ENCODE measurements at regions not wholly inside any gene's neighbourhood (a gene's known extent, or its start where the extent isn't known, plus 50 kb on each side); places are given as distances from the start of the nearest gene placed in this dataset.

DNA sequence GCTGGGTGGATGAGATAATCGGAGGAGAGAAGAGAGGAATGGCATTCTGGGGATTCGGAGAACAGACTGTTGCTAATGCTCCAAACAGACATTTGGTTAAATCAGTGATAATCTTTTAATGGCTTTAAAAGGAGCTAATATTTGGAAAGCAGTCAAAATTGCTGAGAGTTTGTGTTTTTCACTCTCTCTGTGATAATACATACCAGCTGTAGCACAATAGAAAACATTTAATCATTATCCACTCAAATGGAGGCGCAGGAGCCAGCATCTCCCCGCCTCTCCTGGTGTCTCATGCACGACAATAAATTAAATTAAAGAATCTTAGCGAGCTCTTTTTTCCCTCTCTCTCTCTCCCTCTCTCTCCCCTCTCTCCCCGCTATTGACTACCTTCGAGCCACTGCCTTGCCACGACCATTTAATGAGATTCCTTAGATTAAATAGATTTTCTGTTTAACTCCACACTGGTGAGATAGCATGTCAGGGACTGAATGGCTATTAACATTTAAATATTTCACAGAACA, 268.6 kb upstream of the MVB12B start:
- H3K4me3 ChIP-seq, result no peak overlapping the region
- no peaks in the 10 kb centered on the region for H3K36me3 ChIP-seq
- no peak for DNase-seq
- H3K9me3 ChIP-seq, result no peaks in the 10 kb centered on the region
- WGBS, 2 donors (ENCODE audit: low coverage in 1 of 2), result 30 to 54% methylated on average over 6 to 9 of the region's 9 CpGs
- H3K4me1 ChIP-seq, result peaks cover 0 to 5% (median 2%) of the 10 kb centered on the region in 4 donors
- intact Hi-C loops (cut with DNase I; ENCODE audit: low total_unique reads), result no loop called here
- TF ChIP-seq CTCF (IDR thresholded peaks at IDR 0.05) (no peak), POLR2A (IDR thresholded peaks at IDR 0.05) (no peak), EP300 (IDR thresholded peaks at IDR 0.05; ENCODE audit: low read depth) (no peak), POLR2AphosphoS5 (IDR thresholded peaks at IDR 0.05) (no peak)
- in situ Hi-C loops (cut with MboI; ENCODE audit: low pct_ligation_motif_present in 1 of 4, low pct_unique_long_range_greater_than_20kb in 1 of 4, low sequenced_read_pairs in 3 of 4), result no loop called here
- no peak overlapping the region for H3K27ac ChIP-seq
- peaks cover 19% of the 10 kb centered on the region for H3K27me3 ChIP-seq

DNA sequence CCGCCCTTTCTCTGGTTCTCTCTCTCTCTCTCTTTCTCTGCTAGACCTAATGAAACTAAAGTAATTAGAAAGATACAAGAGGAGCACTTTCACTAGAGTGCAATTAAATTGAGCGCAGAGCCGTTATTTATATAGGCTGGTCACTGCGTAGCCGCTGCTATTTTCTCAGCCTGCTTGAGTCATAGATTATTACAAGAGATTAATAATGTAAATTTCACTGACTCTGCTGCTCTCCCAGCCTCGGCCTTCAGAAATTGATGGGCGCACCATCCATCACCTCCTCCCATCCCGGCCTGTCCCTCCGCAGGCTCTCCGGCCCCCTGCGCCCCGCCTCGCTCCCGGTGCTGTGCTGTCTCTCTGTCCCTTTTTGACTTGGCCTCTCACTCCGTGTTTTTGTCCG, 268.0 kb upstream of the MVB12B start:
- H3K9me3 ChIP-seq, result no peaks in the 10 kb centered on the region
- intact Hi-C loops (cut with DNase I; ENCODE audit: low total_unique reads), result no loop called here
- in situ Hi-C loops (cut with MboI; ENCODE audit: low pct_ligation_motif_present in 1 of 4, low pct_unique_long_range_greater_than_20kb in 1 of 4, low sequenced_read_pairs in 3 of 4), result no loop called here
- H3K27me3 ChIP-seq, result peaks cover 19% of the 10 kb centered on the region
- no peak overlapping the region for H3K4me3 ChIP-seq
- DNase-seq, result no peak
- H3K36me3 ChIP-seq, result no peaks in the 10 kb centered on the region
- TF ChIP-seq POLR2A (IDR thresholded peaks at IDR 0.05), result no peak
- TF ChIP-seq POLR2AphosphoS5 (IDR thresholded peaks at IDR 0.05), result no peak
- TF ChIP-seq EP300 (IDR thresholded peaks at IDR 0.05; ENCODE audit: low read depth), result no peak
- no peak for TF ChIP-seq CTCF (IDR thresholded peaks at IDR 0.05)
- WGBS, 2 donors (ENCODE audit: low coverage in 1 of 2), result 68 to 75% methylated on average over 11 to 16 of the region's 16 CpGs
- no peak overlapping the region for H3K27ac ChIP-seq
- peaks cover 0 to 5% (median 2%) of the 10 kb centered on the region in 4 donors for H3K4me1 ChIP-seq

- TF ChIP-seq EP300 (IDR thresholded peaks at IDR 0.05; ENCODE audit: low read depth), result no peak
- Histone ChIP-seq H3K4me1 (peaks cover 0 to 5% (median 2%) of the 10 kb centered on the region in 4 donors), H3K27ac (no peak overlapping the region), H3K9me3 (no peaks in the 10 kb centered on the region), H3K4me3 (no peak overlapping the region), H3K27me3 (peaks cover 14% of the 10 kb centered on the region), H3K36me3 (no peaks in the 10 kb centered on the region)
- WGBS, 2 donors (ENCODE audit: low coverage in 1 of 2), result 60 to 76% methylated on average over 1 to 5 of the region's 5 CpGs
- intact Hi-C loops (cut with DNase I; ENCODE audit: low total_unique reads), result no loop called here
- no peak for DNase-seq
- in situ Hi-C loops (cut with MboI; ENCODE audit: low pct_ligation_motif_present in 1 of 4, low pct_unique_long_range_greater_than_20kb in 1 of 4, low sequenced_read_pairs in 3 of 4), result no loop called here
Measured at GRCh38 chr9:126061575-126061974, 265.1 kb upstream of the MVB12B start.

GRCh38 chr9:126062158-126062886, 264.3 kb upstream of the MVB12B start:
- DNase-seq, result no peak
- TF ChIP-seq EP300 (IDR thresholded peaks at IDR 0.05; ENCODE audit: low read depth), result no peak
- no peak for TF ChIP-seq POLR2AphosphoS5 (IDR thresholded peaks at IDR 0.05)
- no peak for TF ChIP-seq CTCF (IDR thresholded peaks at IDR 0.05)
- no peak for TF ChIP-seq POLR2A (IDR thresholded peaks at IDR 0.05)
- in situ Hi-C loops (cut with MboI; ENCODE audit: low pct_ligation_motif_present in 1 of 4, low pct_unique_long_range_greater_than_20kb in 1 of 4, low sequenced_read_pairs in 3 of 4), result no loop called here
- 84% methylated on average over 11 of the region's 11 CpGs; no CpG with 5 or more reads in 1 of the 2 donors for WGBS, 2 donors (ENCODE audit: low coverage in 1 of 2)
- peaks cover 13% of the 10 kb centered on the region for H3K27me3 ChIP-seq
- H3K27ac ChIP-seq, result no peak overlapping the region
- H3K36me3 ChIP-seq, result no peaks in the 10 kb centered on the region
- peaks cover 0 to 3% (median 1%) of the 10 kb centered on the region in 4 donors for H3K4me1 ChIP-seq
- no peak overlapping the region for H3K4me3 ChIP-seq
- intact Hi-C loops (cut with DNase I; ENCODE audit: low total_unique reads), result no loop called here
- H3K9me3 ChIP-seq, result no peaks in the 10 kb centered on the region
